Skin epidermis (tissue), 12 donors: ENCODE measurements at regions not wholly inside any gene's neighbourhood (a gene's known extent, or its start where the extent isn't known, plus 50 kb on each side); places are given as distances from the start of the nearest gene placed in this dataset.

ENCODE experiments used
- H3K27ac ChIP-seq, 21 experiments: fragments of 200-600 bp; sonication (generic) in 11 of 21; one replicate each; pipeline ENCODE4 v1.5.0; 2020; ENCODE audit warnings: mild to moderate bottlenecking in 3 of 21, inconsistent platforms in 2 of 21, moderate library complexity in 2 of 21
- H3K4me3 ChIP-seq, 7 experiments: fragments of 200-600 bp; sonication (generic) in 2 of 7; one replicate each; pipeline ENCODE4 v1.5.0; 2020; ENCODE audit warnings: inconsistent platforms in 2 of 7, mild to moderate bottlenecking in 2 of 7, moderate library complexity in 1 of 7

- no peak overlapping the region for H3K4me3 ChIP-seq
- no peak overlapping the region for H3K27ac ChIP-seq
Observed at GRCh38 chr12:91630596-91631293, 448.1 kb upstream of the DCN start.

GRCh38 chr12:91630083-91630482 lies 447.5 kb upstream of the DCN start:
- Histone ChIP-seq H3K27ac (no peak overlapping the region), H3K4me3 (no peak overlapping the region)

GRCh38 chr12:91629440-91629839 lies 446.8 kb upstream of the DCN start:
- H3K27ac ChIP-seq: no peak overlapping the region
- no peak overlapping the region for H3K4me3 ChIP-seq

- H3K27ac ChIP-seq: no peak overlapping the region
- H3K4me3 ChIP-seq: no peak overlapping the region
Observed at GRCh38 chr12:91628656-91629055, 446.0 kb upstream of the DCN start.

GRCh38 chr12:91627225-91627624 lies 444.6 kb upstream of the DCN start:
- Histone ChIP-seq H3K27ac (no peak overlapping the region), H3K4me3 (no peak overlapping the region)

- H3K4me3 ChIP-seq: no peak overlapping the region
Observed at GRCh38 chr12:91622981-91623380, 440.4 kb upstream of the DCN start.

GRCh38 chr12:91622037-91622436 lies 439.4 kb upstream of the DCN start:
- H3K27ac ChIP-seq: no peak overlapping the region

More at GRCh38 chr12:91622981-91623380, 440.4 kb upstream of the DCN start:
- H3K27ac ChIP-seq: no peak overlapping the region

GRCh38 chr12:91620992-91621391 lies 438.4 kb upstream of the DCN start:
- H3K4me3 ChIP-seq: no peak overlapping the region
- no peak overlapping the region for H3K27ac ChIP-seq

More at GRCh38 chr12:91622037-91622436, 439.4 kb upstream of the DCN start:
- no peak overlapping the region for H3K4me3 ChIP-seq

- Histone ChIP-seq H3K4me3 (no peak overlapping the region), H3K27ac (no peak overlapping the region)
Observed at GRCh38 chr12:91620422-91620821, 437.8 kb upstream of the DCN start.

- H3K27ac ChIP-seq: no peak overlapping the region
- no peak overlapping the region for H3K4me3 ChIP-seq
Observed at GRCh38 chr12:91618281-91618680, 435.7 kb upstream of the DCN start.

GRCh38 chr12:91617818-91618217 lies 435.2 kb upstream of the DCN start:
- Histone ChIP-seq H3K4me3 (no peak overlapping the region), H3K27ac (no peak overlapping the region)

GRCh38 chr12:91616416-91616815 lies 433.8 kb upstream of the DCN start:
- Histone ChIP-seq H3K4me3 (no peak overlapping the region), H3K27ac (no peak overlapping the region)

- H3K4me3 ChIP-seq: no peak overlapping the region
Observed at GRCh38 chr12:91613223-91613779, 430.7 kb upstream of the DCN start.

GRCh38 chr12:91610561-91610960 lies 427.9 kb upstream of the DCN start:
- H3K27ac ChIP-seq: no peak overlapping the region
- no peak overlapping the region for H3K4me3 ChIP-seq

More at GRCh38 chr12:91613223-91613779, 430.7 kb upstream of the DCN start:
- no peak overlapping the region for H3K27ac ChIP-seq

- Histone ChIP-seq H3K4me3 (no peak overlapping the region), H3K27ac (no peak overlapping the region)
Observed at GRCh38 chr12:91609283-91609682, 426.7 kb upstream of the DCN start.

- no peak overlapping the region for H3K4me3 ChIP-seq
- H3K27ac ChIP-seq: peak overlapping the region in 1 of 21 experiments; percentile 16
Observed at GRCh38 chr12:91608542-91608941, 425.9 kb upstream of the DCN start.

GRCh38 chr12:91606662-91607377 lies 424.2 kb upstream of the DCN start:
- H3K4me3 ChIP-seq: no peak overlapping the region
- H3K27ac ChIP-seq: no peak overlapping the region

- Histone ChIP-seq H3K4me3 (no peak overlapping the region), H3K27ac (no peak overlapping the region)
Observed at GRCh38 chr12:91604897-91605296, 422.3 kb upstream of the DCN start.

- no peak overlapping the region for H3K4me3 ChIP-seq
- H3K27ac ChIP-seq: no peak overlapping the region
Observed at GRCh38 chr12:91603060-91603459, 420.4 kb upstream of the DCN start.

- H3K4me3 ChIP-seq: no peak overlapping the region
- H3K27ac ChIP-seq: no peak overlapping the region
Observed at GRCh38 chr12:91601054-91601453, 418.4 kb upstream of the DCN start.

GRCh38 chr12:91594715-91595114 lies 412.1 kb upstream of the DCN start:
- no peak overlapping the region for H3K4me3 ChIP-seq

More at GRCh38 chr12:91594715-91595114, 412.1 kb upstream of the DCN start:
- H3K27ac ChIP-seq: no peak overlapping the region
